Nephron (organoid): ENCODE measurements at regions not wholly inside any gene's neighbourhood (a gene's known extent, or its start where the extent isn't known, plus 50 kb on each side); places are given as distances from the start of the nearest gene placed in this dataset.

Source experiments
- H3K27ac Mint-ChIP-seq, 3 experiments: 2 replicates each; pipeline ENCODE4 v1.8.0; 2020; ENCODE audit warnings: mixed read lengths in 3 of 3, mild to moderate bottlenecking in 2 of 3, moderate library complexity in 1 of 3
- H3K27me3 Mint-ChIP-seq: 2 replicates; pipeline ENCODE4 v1.8.0; 2021; ENCODE audit warnings: low read depth, mild to moderate bottlenecking, moderate library complexity, mixed read lengths
- H3K36me3 Mint-ChIP-seq: 2 replicates; pipeline ENCODE4 v1.8.0; 2020; ENCODE audit warnings: low read depth, mixed read lengths
- H3K4me1 Mint-ChIP-seq: 2 replicates; pipeline ENCODE4 v1.8.0; 2020; ENCODE audit warnings: mixed read lengths
- H3K4me3 Mint-ChIP-seq, 3 experiments: 2 replicates each; pipeline ENCODE4 v1.8.0; 2020; ENCODE audit warnings: mild to moderate bottlenecking in 3 of 3, mixed read lengths in 3 of 3, moderate library complexity in 2 of 3
- H3K9me3 Mint-ChIP-seq: 2 replicates; pipeline ENCODE4 v1.8.0; 2020; ENCODE audit warnings: mixed read lengths
- CTCF ChIP-seq, 3 experiments: fragments of 200-600 bp; sonication (generic); IDR thresholded peaks; one replicate each; pipeline ENCODE4 v1.5.0; 2021; ENCODE audit warnings: antibody characterized with exemption in 3 of 3; ENCODE audit not compliant: unreplicated experiment in 3 of 3

DNA sequence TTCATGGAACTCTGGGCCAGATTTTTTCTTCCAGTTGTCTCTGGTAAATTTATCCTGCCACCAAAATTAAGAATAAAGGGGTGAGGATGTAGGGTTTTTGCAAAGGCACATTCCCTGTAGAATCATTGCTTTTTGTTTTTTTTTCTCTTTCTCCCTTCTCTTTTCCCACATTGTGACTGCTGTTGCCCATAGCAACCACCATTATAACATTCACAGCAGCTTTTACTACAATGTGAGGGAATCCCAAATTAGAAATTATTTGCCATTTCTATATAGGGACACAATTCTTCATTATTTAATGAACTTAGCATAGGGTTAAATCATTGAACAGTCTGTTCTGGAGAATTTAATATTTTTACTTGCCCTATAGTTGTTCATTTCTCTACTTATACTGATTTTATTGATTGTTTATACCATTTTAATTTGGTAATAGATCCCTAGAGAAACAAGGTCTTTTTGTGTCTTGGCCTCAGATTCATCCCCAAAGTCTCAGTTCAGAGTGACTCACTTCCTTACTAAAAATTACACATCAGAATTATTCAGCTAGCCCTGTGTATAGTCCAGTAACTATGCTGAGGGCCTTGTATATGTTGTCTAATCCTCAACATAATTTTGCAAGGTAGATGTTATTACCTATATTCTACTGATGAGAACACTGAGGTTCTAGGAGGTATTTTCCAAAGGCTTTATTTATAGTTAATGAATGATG lies 80.8 kb upstream of the ANK2 start:
- TF ChIP-seq CTCF (IDR thresholded peaks at IDR 0.05; ENCODE audit: unreplicated experiment in 3 of 3), result no peak
- H3K4me3 Mint-ChIP-seq, result no peak overlapping the region
- no peak overlapping the region for H3K27ac Mint-ChIP-seq
- H3K27me3 Mint-ChIP-seq, result no peaks in the 10 kb centered on the region
- peaks cover 7% of the 10 kb centered on the region for H3K9me3 Mint-ChIP-seq
- peaks cover 3% of the 10 kb centered on the region for H3K4me1 Mint-ChIP-seq
- H3K36me3 Mint-ChIP-seq, result peaks cover 3% of the 10 kb centered on the region

DNA sequence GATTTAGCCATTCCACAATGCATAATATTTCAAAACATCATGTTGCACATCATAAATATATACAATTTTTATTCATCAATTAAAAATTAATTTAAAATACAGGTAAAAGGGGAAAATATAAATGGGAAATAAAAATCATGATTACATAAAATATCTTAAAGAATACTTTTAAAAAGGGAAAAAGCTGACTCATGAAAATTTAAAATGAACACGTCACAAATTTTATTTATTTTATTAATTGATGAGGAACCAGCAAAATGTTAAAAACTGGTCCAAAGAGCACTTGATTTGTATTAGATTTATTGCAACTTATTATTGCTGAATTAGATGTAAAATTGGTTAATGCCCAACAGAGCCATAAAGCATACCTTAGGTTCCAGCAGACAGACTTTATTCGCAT lies 78.5 kb upstream of the ANK2 start:
- H3K4me1 Mint-ChIP-seq, result peaks cover 14% of the 10 kb centered on the region
- TF ChIP-seq CTCF (IDR thresholded peaks at IDR 0.05; ENCODE audit: unreplicated experiment in 3 of 3), result no peak

DNA sequence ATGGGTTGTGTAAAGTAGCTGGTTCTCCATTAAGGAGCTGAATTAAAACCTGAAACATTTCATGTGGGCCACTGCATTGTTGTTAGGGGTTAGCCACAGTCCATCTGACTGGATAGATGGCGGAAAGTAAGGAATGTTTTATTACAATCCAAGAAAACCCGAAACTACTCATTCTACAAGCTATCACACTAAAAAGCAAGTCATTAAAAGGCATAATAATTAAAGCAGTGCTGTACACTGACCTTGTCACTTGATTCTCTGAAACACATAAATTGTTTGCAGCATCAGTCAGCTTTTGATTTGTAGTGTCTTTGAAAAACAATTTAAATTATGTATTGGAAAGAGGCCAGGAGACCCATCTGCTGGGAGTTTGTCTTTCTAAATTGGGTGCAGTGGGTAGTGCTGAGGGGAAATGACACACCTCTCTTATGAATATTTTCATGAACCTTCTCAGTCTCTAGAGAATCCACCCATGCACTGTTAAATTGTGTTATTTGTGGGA lies 75.7 kb upstream of the ANK2 start:
- Mint-ChIP-seq H3K4me1 (peaks cover 14% of the 10 kb centered on the region), H3K36me3 (no peaks in the 10 kb centered on the region), H3K27me3 (no peaks in the 10 kb centered on the region)

More for the DNA sequence above, 78.5 kb upstream of the ANK2 start:
- Mint-ChIP-seq H3K27me3 (no peaks in the 10 kb centered on the region), H3K9me3 (no peaks in the 10 kb centered on the region), H3K27ac (no peak overlapping the region), H3K4me3 (no peak overlapping the region), H3K36me3 (no peaks in the 10 kb centered on the region)

DNA sequence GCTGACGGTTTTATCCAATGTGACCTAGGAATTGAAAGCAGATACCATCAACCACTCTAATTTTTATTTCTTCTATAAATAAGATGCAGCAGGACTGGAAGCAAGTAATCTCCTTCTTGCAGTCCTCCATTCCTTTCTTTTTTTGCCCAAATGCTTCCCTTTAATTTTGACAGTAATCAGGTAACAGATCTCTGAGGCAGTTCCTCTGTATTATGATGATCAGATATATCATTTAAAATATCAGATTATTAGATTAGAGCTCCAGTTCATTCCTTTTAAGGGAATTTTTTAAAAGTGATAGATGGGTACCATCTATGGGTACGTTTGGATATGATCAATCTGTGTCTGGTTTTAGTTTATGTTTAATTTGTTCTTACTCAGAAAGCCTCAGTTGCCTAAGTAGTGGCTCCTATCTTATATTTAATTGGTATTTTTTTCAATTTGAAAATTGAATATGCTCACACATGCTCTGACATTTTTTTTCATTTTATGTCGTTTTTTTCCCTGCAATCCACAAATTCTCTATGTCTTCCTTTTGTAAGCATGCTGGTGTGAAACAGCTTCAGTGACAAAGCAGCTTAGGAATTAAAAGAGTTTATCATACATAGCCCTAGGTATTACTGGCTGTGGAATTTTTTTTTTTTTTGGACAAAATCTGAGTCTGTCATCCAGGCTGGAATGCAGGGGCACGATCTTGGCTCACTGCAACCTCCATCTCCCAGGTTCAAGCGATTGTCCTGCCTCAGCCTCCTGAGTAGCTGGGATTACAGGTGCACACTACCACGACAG lies 73.7 kb upstream of the ANK2 start:
- H3K27me3 Mint-ChIP-seq, result no peaks in the 10 kb centered on the region
- no peaks in the 10 kb centered on the region for H3K36me3 Mint-ChIP-seq
- peaks cover 14% of the 10 kb centered on the region for H3K4me1 Mint-ChIP-seq
- no peaks in the 10 kb centered on the region for H3K9me3 Mint-ChIP-seq
- no peak overlapping the region for H3K27ac Mint-ChIP-seq
- H3K4me3 Mint-ChIP-seq, result no peak overlapping the region
- no peak for TF ChIP-seq CTCF (IDR thresholded peaks at IDR 0.05; ENCODE audit: unreplicated experiment in 3 of 3)

More for the DNA sequence above, 75.7 kb upstream of the ANK2 start:
- no peak overlapping the region for H3K4me3 Mint-ChIP-seq
- no peaks in the 10 kb centered on the region for H3K9me3 Mint-ChIP-seq
- H3K27ac Mint-ChIP-seq, result peak overlapping the region; percentile 31 to 58 (median 45)
- TF ChIP-seq CTCF (IDR thresholded peaks at IDR 0.05; ENCODE audit: unreplicated experiment in 3 of 3), result no peak

GRCh38 chr4:112978691-112979472 lies 70.6 kb upstream of the ANK2 start:
- H3K9me3 Mint-ChIP-seq, result no peaks in the 10 kb centered on the region
- TF ChIP-seq CTCF (IDR thresholded peaks at IDR 0.05; ENCODE audit: unreplicated experiment in 3 of 3), result no peak
- peaks cover 8% of the 10 kb centered on the region for H3K4me1 Mint-ChIP-seq
- H3K4me3 Mint-ChIP-seq, result no peak overlapping the region
- H3K27me3 Mint-ChIP-seq, result no peaks in the 10 kb centered on the region
- no peaks in the 10 kb centered on the region for H3K36me3 Mint-ChIP-seq
- H3K27ac Mint-ChIP-seq, result no peak overlapping the region
